Lower leg skin (tissue), 4 donors: ENCODE measurements at regions not wholly inside any gene's neighbourhood (a gene's known extent, or its start where the extent isn't known, plus 50 kb on each side); places are given as distances from the start of the nearest gene placed in this dataset.

Experiments used
- DNase-seq, 2 donors: peaks; one replicate each; pipeline ENCODE4 v3.0.0-alpha.2; 2019; ENCODE audit warnings: low spot score in 2 of 2
- H3K4me3 ChIP-seq: fragments of 200-600 bp; sonication (generic); 2 replicates; pipeline ENCODE4 v1.5.1; 2017; ENCODE audit warnings: mild to moderate bottlenecking, low read depth; ENCODE audit not compliant: poor library complexity, severe bottlenecking
- POLR2A ChIP-seq, 2 donors: fragments of 450-650 bp; IDR thresholded peaks; one replicate each; pipeline ENCODE4 v1.6.1; 2016 to 2017; ENCODE audit warnings: antibody characterized with exemption in 2 of 2, mild to moderate bottlenecking in 1 of 2, moderate library complexity in 1 of 2
- WGBS, 2 donors: methylation state at CpG; one replicate each; pipeline ENCODE4 v1.1.5; 2018; 5-methylcytosine and 5-hydroxymethylcytosine counted together
- intact Hi-C: fragments of 100-400 bp; cut with DNase I; formaldehyde crosslinking; loops from one replicate; pipeline ENCODE4 v1.15.0; 2023; ENCODE audit warnings: low total_unique reads
- TF ChIP-seq, protein P1 (sequence below), 3 donors: fragments of 450-650 bp; IDR thresholded peaks; one replicate each; pipeline ENCODE4 v1.5.1; 2016; ENCODE audit warnings: antibody characterized with exemption in 3 of 3, mild to moderate bottlenecking in 3 of 3, moderate library complexity in 2 of 3

- WGBS, 2 donors: 81 to 100% methylated on average over 2 of the region's 2 CpGs
- intact Hi-C loops: no loop called here
- no peak for TF ChIP-seq POLR2A (IDR thresholded peaks at IDR 0.05)
- TF ChIP-seq, protein P1, sequence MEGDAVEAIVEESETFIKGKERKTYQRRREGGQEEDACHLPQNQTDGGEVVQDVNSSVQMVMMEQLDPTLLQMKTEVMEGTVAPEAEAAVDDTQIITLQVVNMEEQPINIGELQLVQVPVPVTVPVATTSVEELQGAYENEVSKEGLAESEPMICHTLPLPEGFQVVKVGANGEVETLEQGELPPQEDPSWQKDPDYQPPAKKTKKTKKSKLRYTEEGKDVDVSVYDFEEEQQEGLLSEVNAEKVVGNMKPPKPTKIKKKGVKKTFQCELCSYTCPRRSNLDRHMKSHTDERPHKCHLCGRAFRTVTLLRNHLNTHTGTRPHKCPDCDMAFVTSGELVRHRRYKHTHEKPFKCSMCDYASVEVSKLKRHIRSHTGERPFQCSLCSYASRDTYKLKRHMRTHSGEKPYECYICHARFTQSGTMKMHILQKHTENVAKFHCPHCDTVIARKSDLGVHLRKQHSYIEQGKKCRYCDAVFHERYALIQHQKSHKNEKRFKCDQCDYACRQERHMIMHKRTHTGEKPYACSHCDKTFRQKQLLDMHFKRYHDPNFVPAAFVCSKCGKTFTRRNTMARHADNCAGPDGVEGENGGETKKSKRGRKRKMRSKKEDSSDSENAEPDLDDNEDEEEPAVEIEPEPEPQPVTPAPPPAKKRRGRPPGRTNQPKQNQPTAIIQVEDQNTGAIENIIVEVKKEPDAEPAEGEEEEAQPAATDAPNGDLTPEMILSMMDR (IDR thresholded peaks at IDR 0.05): no peak
- no peak overlapping the region for H3K4me3 ChIP-seq
- no peak for DNase-seq
Measured at GRCh38 chr9:126204708-126205225, 121.9 kb upstream of the MVB12B start.

GRCh38 chr9:126205265-126205664, 121.4 kb upstream of the MVB12B start:
- 13 to 27% methylated on average over 7 of the region's 7 CpGs for WGBS, 2 donors
- no peak for DNase-seq
- TF ChIP-seq POLR2A (IDR thresholded peaks at IDR 0.05): no peak
- TF ChIP-seq, protein P1 (IDR thresholded peaks at IDR 0.05): no peak
- intact Hi-C loops: no loop called here
- no peak overlapping the region for H3K4me3 ChIP-seq

DNA sequence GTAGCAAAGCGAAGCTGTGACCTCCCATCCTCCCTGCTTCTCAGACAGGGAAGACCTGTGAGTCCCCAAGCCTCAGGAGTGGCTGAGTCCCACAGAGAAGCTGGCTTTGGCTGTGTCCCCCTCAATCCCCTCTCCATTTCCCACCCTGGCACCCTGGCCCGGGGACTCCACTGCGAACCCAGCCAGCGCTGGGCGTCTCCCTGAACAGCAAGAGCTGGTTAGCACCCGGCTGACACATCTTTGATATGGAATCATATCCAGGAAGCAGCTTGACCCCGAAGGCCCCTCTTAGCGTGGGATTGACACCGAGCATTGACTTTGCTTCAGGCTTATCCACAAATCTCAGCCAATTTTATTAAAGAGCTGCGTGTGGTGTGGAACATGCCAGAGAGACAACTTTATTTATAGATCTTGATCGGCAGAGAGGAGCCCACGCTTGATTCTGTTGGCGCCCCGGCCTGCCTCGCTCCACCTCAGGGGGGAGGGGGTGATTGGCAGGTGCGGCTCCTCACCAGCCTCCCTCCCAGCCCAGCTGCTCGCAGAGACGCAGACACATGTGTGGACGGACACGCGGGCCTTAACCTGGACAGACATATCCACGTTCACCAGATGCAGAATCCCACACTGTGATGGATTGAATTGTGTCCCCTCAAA, 120.7 kb upstream of the MVB12B start:
- H3K4me3 ChIP-seq: no peak overlapping the region
- intact Hi-C loops: no loop called here
- no peak for TF ChIP-seq POLR2A (IDR thresholded peaks at IDR 0.05)
- no peak for DNase-seq
- 38 to 42% methylated on average over 18 to 22 of the region's 22 CpGs for WGBS, 2 donors

DNA sequence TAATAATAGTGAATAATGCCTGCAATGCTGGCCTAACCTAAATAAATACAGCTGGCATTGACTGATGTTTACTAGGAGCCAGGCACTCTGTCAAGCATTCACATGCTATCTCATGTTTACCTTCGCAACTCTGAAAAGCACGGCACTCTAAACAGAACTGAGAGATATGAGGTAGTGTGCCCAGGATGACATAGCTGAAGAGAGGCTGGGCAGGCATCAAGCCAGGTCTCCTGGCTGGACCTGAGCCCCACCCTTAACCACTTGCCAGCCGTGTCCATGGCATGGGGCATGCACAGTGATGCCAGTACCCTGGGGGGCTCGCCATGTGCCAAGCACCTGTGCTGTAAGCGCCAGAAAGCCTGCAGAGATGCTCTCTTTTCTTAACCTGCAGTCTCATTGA, 119.4 kb upstream of the MVB12B start:
- intact Hi-C loops: no loop called here
- no peak overlapping the region for H3K4me3 ChIP-seq
- WGBS, 2 donors: 58 to 64% methylated on average over 5 of the region's 5 CpGs
- TF ChIP-seq POLR2A (IDR thresholded peaks at IDR 0.05): no peak
- TF ChIP-seq, protein P1 (IDR thresholded peaks at IDR 0.05): no peak
- no peak for DNase-seq

GRCh38 chr9:126208216-126208758, 118.3 kb upstream of the MVB12B start:
- WGBS, 2 donors: 82 to 91% methylated on average over 3 of the region's 3 CpGs
- intact Hi-C loops: no loop called here
- DNase-seq: no peak
- TF ChIP-seq POLR2A (IDR thresholded peaks at IDR 0.05): no peak
- TF ChIP-seq, protein P1 (IDR thresholded peaks at IDR 0.05): no peak
- no peak overlapping the region for H3K4me3 ChIP-seq

DNA sequence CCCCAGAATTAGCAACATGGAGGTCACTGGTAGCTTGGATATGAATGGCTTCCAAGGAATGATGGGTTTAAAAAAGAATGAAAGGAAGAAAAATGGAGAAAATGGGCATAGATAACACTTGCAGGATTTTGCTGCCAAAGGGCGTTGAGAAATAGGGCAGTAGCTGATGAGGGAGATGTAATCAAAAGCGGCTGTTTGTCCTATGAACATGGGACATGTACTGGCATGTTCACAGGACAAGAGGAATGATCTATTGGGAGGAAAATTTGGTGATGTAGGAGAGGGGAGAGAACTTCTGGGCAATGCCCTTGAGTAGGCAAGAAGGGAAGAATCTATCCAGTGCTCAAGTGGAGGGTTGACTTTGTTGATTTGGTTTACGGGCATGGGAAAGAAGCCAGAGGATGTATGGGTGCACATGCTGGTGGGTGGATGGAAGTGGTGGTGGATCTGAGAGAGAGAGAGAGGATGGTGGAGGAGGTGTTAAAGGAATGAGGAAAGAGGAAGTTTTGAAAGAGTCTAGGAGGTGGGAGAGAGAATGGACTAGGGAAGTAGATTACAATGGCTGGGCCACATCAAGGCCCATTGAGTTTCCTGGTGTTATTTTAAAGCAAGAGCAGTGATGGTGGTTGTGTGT, 115.1 kb upstream of the MVB12B start:
- intact Hi-C loops: no loop called here
- TF ChIP-seq, protein P1 (IDR thresholded peaks at IDR 0.05): no peak
- no peak for TF ChIP-seq POLR2A (IDR thresholded peaks at IDR 0.05)
- DNase-seq: no peak
- 48 to 49% methylated on average over 3 of the region's 3 CpGs for WGBS, 2 donors
- H3K4me3 ChIP-seq: no peak overlapping the region
